Neuronal stem cell (in vitro differentiated cells): ENCODE measurements at regions not wholly inside any gene's neighbourhood (a gene's known extent, or its start where the extent isn't known, plus 50 kb on each side); places are given as distances from the start of the nearest gene placed in this dataset.

Experiments used
- DNase-seq: peaks from one replicate; pipeline ENCODE4 v3.0.0-alpha.2; 2013; ENCODE audit warnings: low spot score
- H2AFZ ChIP-seq: one replicate; pipeline ENCODE4 v1.6.1; 2013; ENCODE audit warnings: mild to moderate bottlenecking, low read length, inconsistent platforms
- H2AK5ac ChIP-seq: 2 replicates; pipeline ENCODE4 v1.6.1; 2013; ENCODE audit warnings: low read depth, mild to moderate bottlenecking, inconsistent platforms, low read length, moderate library complexity, mixed read lengths
- H2BK120ac ChIP-seq: 2 replicates; pipeline ENCODE4 v1.6.1; 2013; ENCODE audit warnings: low read depth, mild to moderate bottlenecking, inconsistent platforms, low read length, moderate library complexity, mixed read lengths
- H2BK12ac ChIP-seq: one replicate; pipeline ENCODE4 v1.6.1; 2013; ENCODE audit warnings: low read length, inconsistent platforms
- H2BK15ac ChIP-seq: 2 replicates; pipeline ENCODE4 v1.6.1; 2013; ENCODE audit warnings: mild to moderate bottlenecking, low read length, inconsistent platforms, mixed read lengths
- H2BK5ac ChIP-seq: one replicate; pipeline ENCODE4 v1.6.1; 2013; ENCODE audit warnings: inconsistent platforms, mild to moderate bottlenecking, low read length, moderate library complexity
- H3K14ac ChIP-seq: one replicate; pipeline ENCODE4 v1.6.1; 2013; ENCODE audit warnings: low read length, inconsistent platforms
- H3K18ac ChIP-seq: 2 replicates; pipeline ENCODE4 v1.6.1; 2013; ENCODE audit warnings: low read length, inconsistent platforms
- H3K23ac ChIP-seq: 2 replicates; pipeline ENCODE4 v1.6.1; 2013; ENCODE audit warnings: low read depth, mild to moderate bottlenecking, mixed read lengths, low read length, inconsistent platforms; ENCODE audit not compliant: poor library complexity
- H3K27ac ChIP-seq: replicated peaks from 3 replicates; pipeline ENCODE4 v1.5.1; 2013; ENCODE audit warnings: low read length, inconsistent platforms
- H3K27me3 ChIP-seq, 3 experiments: 2 replicates each; pipeline ENCODE4 v1.6.1; 2013; ENCODE audit warnings: low read length in 3 of 3, mild to moderate bottlenecking in 2 of 3, inconsistent platforms in 1 of 3, low read depth in 1 of 3, mixed read lengths in 1 of 3, moderate library complexity in 1 of 3; ENCODE audit not compliant: control insufficient read depth in 3 of 3, insufficient read depth in 3 of 3
- H3K36me3 ChIP-seq, 2 donors: replicated peaks in 1 of 2; 2 replicates each; pipeline ENCODE4 v1.6.1; 2013; ENCODE audit warnings: low read length in 2 of 2; ENCODE audit not compliant: control insufficient read depth in 2 of 2, insufficient read depth in 2 of 2
- H3K4ac ChIP-seq: 2 replicates; pipeline ENCODE4 v1.6.1; 2013; ENCODE audit warnings: inconsistent platforms, mild to moderate bottlenecking, low read length, moderate library complexity
- H3K4me1 ChIP-seq, 2 donors: 1 replicate in 1 of 2; 2 replicates in 1 of 2; pipeline ENCODE4 v1.6.1; 2013; ENCODE audit warnings: low read length in 2 of 2, low read depth in 1 of 2; ENCODE audit not compliant: control insufficient read depth in 2 of 2, insufficient read depth in 1 of 2
- H3K4me2 ChIP-seq: one replicate; pipeline ENCODE4 v1.6.1; 2013; ENCODE audit warnings: mild to moderate bottlenecking, low read length, inconsistent platforms; ENCODE audit not compliant: insufficient read depth, poor library complexity, severe bottlenecking
- H3K4me3 ChIP-seq, 2 donors: 2 replicates each; pipeline ENCODE4 v1.5.1; 2013; ENCODE audit warnings: low read length in 2 of 2, mild to moderate bottlenecking in 2 of 2, inconsistent platforms in 1 of 2, moderate library complexity in 1 of 2
- H3K79me1 ChIP-seq: one replicate; pipeline ENCODE4 v1.6.1; 2013; ENCODE audit warnings: low read depth, mild to moderate bottlenecking, inconsistent platforms, low read length, moderate library complexity
- H3K9ac ChIP-seq: one replicate; pipeline ENCODE4 v1.6.1; 2013; ENCODE audit warnings: mild to moderate bottlenecking, low read depth, low read length, inconsistent platforms; ENCODE audit not compliant: poor library complexity
- H3K9me3 ChIP-seq, 2 donors: replicated peaks in 1 of 2; 2 replicates each; pipeline versions ENCODE3 to v1.6.1; 2013; ENCODE audit warnings: low read length in 2 of 2, mild to moderate bottlenecking in 2 of 2, inconsistent platforms in 1 of 2, low read depth in 1 of 2, mixed read lengths in 1 of 2, moderate library complexity in 1 of 2; ENCODE audit not compliant: control insufficient read depth in 2 of 2, insufficient read depth in 1 of 2
- H4K8ac ChIP-seq: one replicate; pipeline ENCODE4 v1.6.1; 2013; ENCODE audit warnings: low read depth, mild to moderate bottlenecking, inconsistent platforms, low read length, moderate library complexity
- H4K91ac ChIP-seq: one replicate; pipeline ENCODE4 v1.6.1; 2013; ENCODE audit warnings: low read length, low read depth, mild to moderate bottlenecking, inconsistent platforms; ENCODE audit not compliant: poor library complexity

- no peak overlapping the region for H3K4me2 ChIP-seq
- no peak overlapping the region for H2BK12ac ChIP-seq
- no peak overlapping the region for H2BK120ac ChIP-seq
- no peak overlapping the region for H3K4ac ChIP-seq
- H3K18ac ChIP-seq: no peak overlapping the region
- H3K23ac ChIP-seq: no peak overlapping the region
- no peak overlapping the region for H4K91ac ChIP-seq
- H2AK5ac ChIP-seq: no peak overlapping the region
- no peak overlapping the region for H3K14ac ChIP-seq
- no peaks in the 10 kb centered on the region for H3K79me1 ChIP-seq
- H3K4me1 ChIP-seq: peaks cover 2 to 3% of the 10 kb centered on the region in 2 donors
- no peak overlapping the region for H3K4me3 ChIP-seq
- no peak overlapping the region for H4K8ac ChIP-seq
- H3K27me3 ChIP-seq: no peaks in the 10 kb centered on the region
- no peak overlapping the region for H2BK15ac ChIP-seq
- H3K36me3 ChIP-seq: no peaks in the 10 kb centered on the region
- no peak overlapping the region for H2BK5ac ChIP-seq
- DNase-seq: no peak
- H3K9ac ChIP-seq: no peak overlapping the region
- H2AFZ ChIP-seq: no peak overlapping the region
- H3K27ac ChIP-seq: no peak overlapping the region
- peaks cover 0 to 5% of the 10 kb centered on the region in 2 donors for H3K9me3 ChIP-seq
Observed at GRCh38 chr14:61645247-61645646, 50.1 kb upstream of the HIF1A start.
